Endothelial cell of umbilical vein (primary cell): ENCODE measurements at regions not wholly inside any gene's neighbourhood (a gene's known extent, or its start where the extent isn't known, plus 50 kb on each side); places are given as distances from the start of the nearest gene placed in this dataset.

ENCODE experiments used
- EZH2 ChIP-seq: IDR thresholded peaks from 2 replicates; pipeline ENCODE4 v1.6.1; 2012; ENCODE audit warnings: borderline replicate concordance, low read depth, mild to moderate bottlenecking, moderate library complexity, low read length, inconsistent platforms; ENCODE audit not compliant: severe bottlenecking
- FOS ChIP-seq: IDR thresholded peaks from 2 replicates; pipeline ENCODE4 v1.6.1; 2011; ENCODE audit warnings: mild to moderate bottlenecking, low read length, moderate library complexity, borderline replicate concordance; ENCODE audit not compliant: insufficient read depth
- GATA2 ChIP-seq: IDR thresholded peaks from 2 replicates; pipeline ENCODE4 v1.7.0; 2011; ENCODE audit warnings: low read depth, mild to moderate bottlenecking, moderate library complexity, mixed read lengths, low read length; ENCODE audit not compliant: insufficient read length, insufficient read depth
- POLR2A ChIP-seq: IDR thresholded peaks from 2 replicates; pipeline ENCODE4 v1.6.1; 2012; ENCODE audit warnings: low read depth, mild to moderate bottlenecking, control low read depth, low read length
- TF ChIP-seq, protein P1 (sequence below), 2 donors: IDR thresholded peaks; 1 replicate in 1 of 2; 2 replicates in 1 of 2; pipeline ENCODE4 v1.5.1; 2011; ENCODE audit warnings: low read length in 2 of 2, mild to moderate bottlenecking in 2 of 2, moderate library complexity in 2 of 2, control low read depth in 1 of 2, inconsistent platforms in 1 of 2, low read depth in 1 of 2; ENCODE audit not compliant: insufficient read depth in 1 of 2; ENCODE audit errors: extremely low read depth in 1 of 2

DNA sequence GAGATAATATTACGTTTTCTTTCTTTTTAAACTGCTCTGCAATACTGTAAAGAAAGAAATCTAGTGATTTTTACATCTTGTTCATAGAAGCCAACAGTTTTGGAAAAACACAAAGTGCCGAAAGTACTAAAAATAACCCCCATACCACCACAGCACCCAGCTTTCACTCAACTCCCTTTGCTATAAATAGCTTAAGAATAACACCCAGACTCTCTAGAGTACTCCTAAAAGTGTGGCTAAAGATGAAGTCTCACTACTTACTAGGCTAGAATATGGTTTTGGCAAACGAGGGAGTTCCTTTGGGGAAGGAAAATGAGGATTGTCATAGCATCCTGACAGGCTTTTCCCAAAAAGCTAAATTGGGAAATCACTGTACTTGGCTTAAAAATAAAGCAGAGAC is 151.8 kb upstream of the ANK3 start:
- TF ChIP-seq GATA2, result no peak
- TF ChIP-seq, protein P1, sequence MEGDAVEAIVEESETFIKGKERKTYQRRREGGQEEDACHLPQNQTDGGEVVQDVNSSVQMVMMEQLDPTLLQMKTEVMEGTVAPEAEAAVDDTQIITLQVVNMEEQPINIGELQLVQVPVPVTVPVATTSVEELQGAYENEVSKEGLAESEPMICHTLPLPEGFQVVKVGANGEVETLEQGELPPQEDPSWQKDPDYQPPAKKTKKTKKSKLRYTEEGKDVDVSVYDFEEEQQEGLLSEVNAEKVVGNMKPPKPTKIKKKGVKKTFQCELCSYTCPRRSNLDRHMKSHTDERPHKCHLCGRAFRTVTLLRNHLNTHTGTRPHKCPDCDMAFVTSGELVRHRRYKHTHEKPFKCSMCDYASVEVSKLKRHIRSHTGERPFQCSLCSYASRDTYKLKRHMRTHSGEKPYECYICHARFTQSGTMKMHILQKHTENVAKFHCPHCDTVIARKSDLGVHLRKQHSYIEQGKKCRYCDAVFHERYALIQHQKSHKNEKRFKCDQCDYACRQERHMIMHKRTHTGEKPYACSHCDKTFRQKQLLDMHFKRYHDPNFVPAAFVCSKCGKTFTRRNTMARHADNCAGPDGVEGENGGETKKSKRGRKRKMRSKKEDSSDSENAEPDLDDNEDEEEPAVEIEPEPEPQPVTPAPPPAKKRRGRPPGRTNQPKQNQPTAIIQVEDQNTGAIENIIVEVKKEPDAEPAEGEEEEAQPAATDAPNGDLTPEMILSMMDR (IDR thresholded peaks at IDR 0.05; ENCODE audit: extremely low read depth in 1 of 2, insufficient read depth in 1 of 2, low read depth in 1 of 2, low read length in 2 of 2), result no peak
- TF ChIP-seq POLR2A, result no peak
- TF ChIP-seq FOS, result no peak
- TF ChIP-seq EZH2, result no peak
